NCI-H2107 treated with DMSO at 0.1 percent for 48 hours (cell line): ENCODE measurements at regions not wholly inside any gene's neighbourhood (a gene's known extent, or its start where the extent isn't known, plus 50 kb on each side); places are given as distances from the start of the nearest gene placed in this dataset.

Experiments used
- DNase-seq: peaks from one replicate; lab custom pipeline; 2025; ENCODE audit not compliant: unreplicated experiment; lab: John Stamatoyannopoulos, UW

DNA sequence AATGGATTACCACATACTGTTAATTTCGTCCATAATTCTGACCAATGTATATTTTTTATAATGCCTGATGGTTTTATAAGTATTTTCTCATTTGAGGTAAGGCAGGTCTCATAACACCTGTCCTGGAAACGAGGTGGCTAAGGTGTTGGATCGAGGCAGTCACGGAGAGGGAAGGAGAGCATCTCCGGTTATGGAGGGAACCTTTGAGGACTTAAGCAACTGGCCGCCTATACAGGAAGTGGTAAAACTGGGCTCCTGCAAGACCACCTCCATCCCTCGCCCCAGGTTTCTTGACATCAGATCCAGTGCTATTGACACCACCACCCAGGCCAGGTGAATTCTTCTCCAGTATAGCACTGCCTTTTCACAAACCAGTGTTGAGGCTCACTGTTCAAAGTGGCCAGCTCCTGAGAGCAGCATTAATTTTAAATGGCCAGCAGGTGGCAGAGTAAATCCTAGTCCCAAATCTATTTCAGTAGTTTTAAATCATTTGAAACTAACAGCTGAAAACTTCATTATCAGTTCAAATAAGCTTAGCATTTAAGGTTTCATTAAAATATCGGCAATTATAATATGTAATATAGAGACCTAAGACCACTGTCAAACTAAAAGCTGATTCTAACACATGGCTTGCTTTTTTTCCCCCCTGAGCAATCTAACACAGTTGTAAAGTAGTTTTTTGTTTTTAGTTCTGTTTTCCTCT, 100.8 kb downstream of the PPM1A start:
- DNase-seq, result peak; percentile 93

DNA sequence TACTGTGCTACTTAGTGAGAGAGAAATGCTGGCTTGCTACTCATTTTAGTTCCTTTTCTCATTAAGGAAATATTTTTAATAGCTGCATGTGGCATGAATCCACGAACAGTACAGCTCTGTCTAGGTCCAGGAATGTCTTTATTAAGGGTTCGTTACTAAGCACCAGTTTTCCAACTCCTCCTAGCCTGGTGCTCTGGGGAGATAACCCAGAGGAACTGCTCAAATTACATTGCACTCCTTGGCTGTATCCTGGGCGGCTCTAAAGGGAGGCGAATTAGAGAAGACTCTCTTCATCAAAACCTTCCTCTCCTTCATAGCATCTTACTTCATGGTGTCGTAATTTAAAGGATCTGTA, 101.3 kb downstream of the PPM1A start:
- DNase-seq, result no peak

GRCh38 chr14:60353420-60353819, 104.4 kb downstream of the PPM1A start:
- DNase-seq, result no peak

DNA sequence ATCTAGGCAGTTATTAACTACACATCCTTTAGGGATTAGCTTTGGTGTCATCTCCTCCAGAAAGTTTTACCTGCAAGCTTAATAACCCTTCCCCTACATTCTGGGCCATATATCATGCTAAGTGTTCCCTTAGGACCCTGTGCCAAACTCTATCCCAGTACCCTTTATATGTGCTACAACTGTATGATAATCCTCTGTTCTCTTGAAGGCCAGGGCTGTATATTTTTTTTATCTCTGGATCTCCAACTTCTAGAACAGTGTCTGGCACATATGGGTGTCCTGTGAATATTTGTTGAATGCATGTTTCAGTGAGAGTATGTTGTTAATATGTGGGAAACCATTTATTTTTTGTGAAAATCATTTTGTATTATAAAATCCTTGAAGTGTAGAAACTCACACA, 106.7 kb downstream of the PPM1A start:
- DNase-seq, result no peak

DNA sequence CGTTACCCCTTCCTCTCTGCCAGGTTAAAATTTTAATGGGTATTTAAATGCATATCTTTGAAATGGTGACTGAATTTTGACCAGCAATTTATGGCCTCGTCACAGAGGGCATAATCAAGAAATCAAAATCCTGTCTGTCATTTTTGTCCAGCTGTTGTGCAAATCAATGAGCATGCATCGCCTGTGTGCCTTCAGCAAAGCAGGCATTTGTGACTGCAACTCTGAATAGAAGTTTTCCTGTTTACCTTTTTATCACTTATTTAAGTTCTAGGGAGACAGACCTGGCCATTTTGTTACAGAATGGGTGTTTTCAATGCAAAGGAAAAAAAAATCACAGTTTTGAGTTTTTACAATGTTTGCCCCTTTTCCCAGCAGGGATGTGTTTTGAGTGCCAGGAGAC, 107.4 kb downstream of the PPM1A start:
- DNase-seq, result no peak

- peak; percentile 65 for DNase-seq
Measured at GRCh38 chr14:60356906-60357550, 108.0 kb downstream of the PPM1A start.

GRCh38 chr14:60357551-60358149, 108.6 kb downstream of the PPM1A start:
- no peak for DNase-seq

DNA sequence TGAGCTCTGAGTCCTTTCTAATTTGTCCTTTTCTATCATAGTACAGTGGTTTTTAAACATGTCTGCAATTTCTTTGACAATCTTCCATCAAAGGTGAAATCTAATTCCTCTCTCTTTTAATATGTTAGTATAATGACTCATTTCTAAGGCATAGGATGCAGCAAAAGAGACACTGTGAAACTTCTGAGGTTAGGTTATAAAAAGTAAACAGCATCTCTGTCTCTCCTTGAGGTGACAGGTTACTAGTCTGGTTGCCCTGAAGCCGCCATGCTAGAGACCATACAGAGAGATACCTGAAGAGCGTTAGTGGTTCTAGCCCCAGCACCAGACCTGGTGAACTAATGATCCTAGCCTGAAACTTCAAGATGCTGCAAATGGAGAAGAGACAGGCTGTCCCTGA, 114.3 kb downstream of the PPM1A start:
- DNase-seq, result no peak

GRCh38 chr14:60363687-60364086, 114.7 kb downstream of the PPM1A start:
- DNase-seq, result no peak

DNA sequence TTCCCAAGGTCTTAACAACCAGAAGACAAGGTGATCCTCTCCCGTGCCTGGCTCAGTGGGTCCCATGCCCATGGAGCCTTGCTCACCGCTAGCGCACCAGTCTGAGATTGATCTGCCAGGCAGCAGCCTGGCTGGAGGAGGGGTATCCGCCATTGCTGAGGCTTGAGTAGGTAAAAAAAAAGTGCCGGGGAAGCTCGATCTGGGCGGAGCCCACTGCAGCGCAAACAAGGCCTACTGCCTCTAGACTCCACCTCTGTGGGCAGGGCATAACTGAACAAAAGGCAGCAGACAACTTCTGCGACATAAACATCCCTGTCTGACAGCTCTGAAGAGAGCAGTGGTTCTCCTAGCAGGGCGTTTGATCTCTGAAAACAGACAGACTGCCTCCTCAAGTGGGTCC, 104.0 kb downstream of the C14orf39 start:
- no peak for DNase-seq
